Spleen (tissue), 7 donors: ENCODE measurements at regions not wholly inside any gene's neighbourhood (a gene's known extent, or its start where the extent isn't known, plus 50 kb on each side); places are given as distances from the start of the nearest gene placed in this dataset.

Experiments
- POLR2A ChIP-seq, 3 donors: fragments of 450-650 bp; IDR thresholded peaks; one replicate each; pipeline ENCODE4 v1.5.1; 2017; ENCODE audit warnings: antibody characterized with exemption in 3 of 3, mild to moderate bottlenecking in 1 of 3
- POLR2AphosphoS5 ChIP-seq, 3 donors: sonication (generic); formaldehyde crosslinking; IDR thresholded peaks; one replicate each; pipeline ENCODE4 v1.5.1; 2017; ENCODE audit warnings: antibody characterized with exemption in 3 of 3
- TF ChIP-seq, protein P1 (sequence below), 11 experiments: fragments of 200-600 bp in 7 of 11; fragments of 450-650 bp in 4 of 11; sonication (generic) in 4 of 11; IDR thresholded peaks in 8 of 11; conservative IDR thresholded peaks in 3 of 11; 1 replicate in 7 of 11; 2 replicates in 4 of 11; pipeline versions ENCODE4 v1.4.0 to v1.8.0; 2016 to 2021; ENCODE audit warnings: antibody characterized with exemption in 11 of 11, inconsistent platforms in 4 of 11, mild to moderate bottlenecking in 1 of 11
- donor health status: DM: no; HTN: no; CAD: no; lungs with moderate emphysema.
- donor health status: DM: no; HTN: no; CAD: no.
- donor health status: DM: no; HTN: no; CAD: no.

- TF ChIP-seq, protein P1, sequence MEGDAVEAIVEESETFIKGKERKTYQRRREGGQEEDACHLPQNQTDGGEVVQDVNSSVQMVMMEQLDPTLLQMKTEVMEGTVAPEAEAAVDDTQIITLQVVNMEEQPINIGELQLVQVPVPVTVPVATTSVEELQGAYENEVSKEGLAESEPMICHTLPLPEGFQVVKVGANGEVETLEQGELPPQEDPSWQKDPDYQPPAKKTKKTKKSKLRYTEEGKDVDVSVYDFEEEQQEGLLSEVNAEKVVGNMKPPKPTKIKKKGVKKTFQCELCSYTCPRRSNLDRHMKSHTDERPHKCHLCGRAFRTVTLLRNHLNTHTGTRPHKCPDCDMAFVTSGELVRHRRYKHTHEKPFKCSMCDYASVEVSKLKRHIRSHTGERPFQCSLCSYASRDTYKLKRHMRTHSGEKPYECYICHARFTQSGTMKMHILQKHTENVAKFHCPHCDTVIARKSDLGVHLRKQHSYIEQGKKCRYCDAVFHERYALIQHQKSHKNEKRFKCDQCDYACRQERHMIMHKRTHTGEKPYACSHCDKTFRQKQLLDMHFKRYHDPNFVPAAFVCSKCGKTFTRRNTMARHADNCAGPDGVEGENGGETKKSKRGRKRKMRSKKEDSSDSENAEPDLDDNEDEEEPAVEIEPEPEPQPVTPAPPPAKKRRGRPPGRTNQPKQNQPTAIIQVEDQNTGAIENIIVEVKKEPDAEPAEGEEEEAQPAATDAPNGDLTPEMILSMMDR (IDR thresholded peaks at IDR 0.05 in 8 of 11, conservative IDR thresholded peaks at IDR 0.05 in 3 of 11) = no peak
- no peak for TF ChIP-seq POLR2A (IDR thresholded peaks at IDR 0.05)
- no peak for TF ChIP-seq POLR2AphosphoS5 (IDR thresholded peaks at IDR 0.05)
Measured at GRCh38 chr2:22887426-22887825, 497.6 kb upstream of the KLHL29 start.
